Adrenal gland (tissue), 5 donors: ENCODE measurements at regions not wholly inside any gene's neighbourhood (a gene's known extent, or its start where the extent isn't known, plus 50 kb on each side); places are given as distances from the start of the nearest gene placed in this dataset.

Experiments used
- POLR2A ChIP-seq, 2 donors: fragments of 450-650 bp; IDR thresholded peaks; one replicate each; pipeline ENCODE4 v1.6.1; 2017; ENCODE audit warnings: antibody characterized with exemption in 2 of 2, mild to moderate bottlenecking in 2 of 2, moderate library complexity in 1 of 2
- TF ChIP-seq, protein P1 (sequence below), 6 experiments: fragments of 450-650 bp in 4 of 6; fragments of 200-600 bp in 2 of 6; sonication (generic) in 1 of 6; IDR thresholded peaks; 1 replicate in 5 of 6; 2 replicates in 1 of 6; pipeline versions ENCODE4 v1.5.1 to v1.8.0; 2016 to 2021; ENCODE audit warnings: antibody characterized with exemption in 6 of 6, mild to moderate bottlenecking in 2 of 6, moderate library complexity in 1 of 6
- donor health status: DM: no; HTN: no; CAD: no.

GRCh38 chr4:138790706-138791340 lies 224.8 kb upstream of the NOCT start:
- TF ChIP-seq, protein P1, sequence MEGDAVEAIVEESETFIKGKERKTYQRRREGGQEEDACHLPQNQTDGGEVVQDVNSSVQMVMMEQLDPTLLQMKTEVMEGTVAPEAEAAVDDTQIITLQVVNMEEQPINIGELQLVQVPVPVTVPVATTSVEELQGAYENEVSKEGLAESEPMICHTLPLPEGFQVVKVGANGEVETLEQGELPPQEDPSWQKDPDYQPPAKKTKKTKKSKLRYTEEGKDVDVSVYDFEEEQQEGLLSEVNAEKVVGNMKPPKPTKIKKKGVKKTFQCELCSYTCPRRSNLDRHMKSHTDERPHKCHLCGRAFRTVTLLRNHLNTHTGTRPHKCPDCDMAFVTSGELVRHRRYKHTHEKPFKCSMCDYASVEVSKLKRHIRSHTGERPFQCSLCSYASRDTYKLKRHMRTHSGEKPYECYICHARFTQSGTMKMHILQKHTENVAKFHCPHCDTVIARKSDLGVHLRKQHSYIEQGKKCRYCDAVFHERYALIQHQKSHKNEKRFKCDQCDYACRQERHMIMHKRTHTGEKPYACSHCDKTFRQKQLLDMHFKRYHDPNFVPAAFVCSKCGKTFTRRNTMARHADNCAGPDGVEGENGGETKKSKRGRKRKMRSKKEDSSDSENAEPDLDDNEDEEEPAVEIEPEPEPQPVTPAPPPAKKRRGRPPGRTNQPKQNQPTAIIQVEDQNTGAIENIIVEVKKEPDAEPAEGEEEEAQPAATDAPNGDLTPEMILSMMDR (IDR thresholded peaks at IDR 0.05), result no peak
- TF ChIP-seq POLR2A (IDR thresholded peaks at IDR 0.05), result no peak
